SK-N-SH (cell line): ENCODE measurements at regions not wholly inside any gene's neighbourhood (a gene's known extent, or its start where the extent isn't known, plus 50 kb on each side); places are given as distances from the start of the nearest gene placed in this dataset.

Experiments
- CTCF ChIA-PET: fragments of 300-600, 350-600 bp; formaldehyde crosslinking; extraction: SDS; loops from one replicate; lab custom pipeline; 2021; lab: Yijun Ruan, JAX
- POLR2A ChIA-PET: fragments of 350-600 bp; sonication (Branson Sonifier 250); formaldehyde crosslinking; extraction: SDS; loops from one replicate; lab custom pipeline; 2020; ENCODE audit warnings: antibody characterized with exemption, inconsistent platforms; lab: Yijun Ruan, JAX
- DNase-seq: peaks from one replicate; pipeline ENCODE4 v3.0.0; 2012
- H2AFZ ChIP-seq: fragments of 200-600 bp; sonication (generic); 2 replicates; pipeline ENCODE4 v1.8.1; 2016; ENCODE audit warnings: antibody characterized with exemption, mild to moderate bottlenecking, low read depth
- H3F3A ChIP-seq: fragments of 200-600 bp; sonication (generic); replicated peaks from 2 replicates; pipeline ENCODE3; 2016; ENCODE audit warnings: antibody characterized with exemption, mild to moderate bottlenecking; ENCODE audit not compliant: insufficient read depth
- H3K27ac ChIP-seq, 2 experiments: fragments of 200-500 bp in 1 of 2; fragments of 200-600 bp in 1 of 2; sonication (Bioruptor generic) in 1 of 2; sonication (generic), shearing (Covaris generic) in 1 of 2; 2 replicates each; pipeline versions ENCODE4 v1.5.1 to v1.6.1; 2014 to 2016; ENCODE audit warnings: low read depth in 2 of 2, inconsistent platforms in 1 of 2, low read length in 1 of 2, mild to moderate bottlenecking in 1 of 2, mixed read lengths in 1 of 2
- H3K27me3 ChIP-seq: fragments of 200-600 bp; sonication (generic), shearing (Covaris generic); 2 replicates; pipeline ENCODE4 v1.6.1; 2016; ENCODE audit warnings: mixed run types; ENCODE audit not compliant: insufficient read depth
- H3K36me3 ChIP-seq, 2 experiments: fragments of 200-500 bp in 1 of 2; fragments of 200-600 bp in 1 of 2; sonication (Bioruptor generic) in 1 of 2; sonication (generic) in 1 of 2; replicated peaks in 1 of 2; 2 replicates each; pipeline versions ENCODE3 to v1.5.1; 2014 to 2016; ENCODE audit warnings: low read length in 1 of 2, mild to moderate bottlenecking in 1 of 2; ENCODE audit not compliant: insufficient read depth in 2 of 2, control insufficient read depth in 1 of 2
- H3K4me1 ChIP-seq, 2 experiments: fragments of 200-500 bp in 1 of 2; fragments of 200-600 bp in 1 of 2; sonication (Bioruptor generic) in 1 of 2; sonication (generic), shearing (Covaris generic) in 1 of 2; 2 replicates each; pipeline versions ENCODE4 v1.5.1 to v1.6.1; 2014 to 2016; ENCODE audit warnings: low read depth in 1 of 2, low read length in 1 of 2, mixed run types in 1 of 2; ENCODE audit not compliant: insufficient read depth in 2 of 2, control insufficient read depth in 1 of 2
- H3K4me2 ChIP-seq: fragments of 200-600 bp; sonication (generic), shearing (Covaris generic); 2 replicates; pipeline ENCODE4 v1.6.1; 2017; ENCODE audit warnings: mixed run types
- H3K4me3 ChIP-seq, 2 experiments: fragments of 200-500 bp in 1 of 2; fragments of 200-600 bp in 1 of 2; sonication (Bioruptor generic) in 1 of 2; sonication (generic), shearing (Covaris generic) in 1 of 2; 2 replicates each; pipeline versions ENCODE4 v1.5.1 to v1.8.1; 2014 to 2016; ENCODE audit warnings: low read depth in 2 of 2, inconsistent platforms in 1 of 2, low read length in 1 of 2, mild to moderate bottlenecking in 1 of 2, mixed read lengths in 1 of 2, moderate library complexity in 1 of 2
- H3K79me2 ChIP-seq: fragments of 200-600 bp; sonication (generic); 2 replicates; pipeline ENCODE4 v1.8.1; 2017; ENCODE audit warnings: mild to moderate bottlenecking; ENCODE audit not compliant: insufficient read depth
- H3K9ac ChIP-seq: fragments of 200-600 bp; sonication (generic); 2 replicates; pipeline ENCODE4 v1.6.1; 2017; ENCODE audit warnings: mixed run types
- H3K9me2 ChIP-seq: fragments of 200-600 bp; sonication (generic); 2 replicates; pipeline ENCODE4 v1.6.1; 2017; ENCODE audit warnings: mixed run types
- H3K9me3 ChIP-seq: fragments of 200-600 bp; sonication (generic); 2 replicates; pipeline ENCODE4 v1.6.1; 2017; ENCODE audit warnings: mixed run types, mild to moderate bottlenecking, moderate library complexity
- H4K20me1 ChIP-seq: fragments of 200-600 bp; sonication (generic); 2 replicates; pipeline ENCODE4 v1.6.1; 2017; ENCODE audit warnings: mild to moderate bottlenecking, mixed run types; ENCODE audit not compliant: insufficient read depth
- ELF1 ChIP-seq: IDR thresholded peaks from 2 replicates; pipeline ENCODE4 v1.4.0; 2012
- EP300 ChIP-seq, 2 experiments: IDR thresholded peaks; 2 replicates each; pipeline versions ENCODE4 v1.4.0 to v1.6.1; 2012; ENCODE audit warnings: borderline replicate concordance in 1 of 2, low read depth in 1 of 2, low read length in 1 of 2
- EZH2phosphoT487 ChIP-seq: fragments of 200-600 bp; sonication (generic); IDR thresholded peaks from 2 replicates; pipeline ENCODE4 v1.6.1; 2017; ENCODE audit warnings: low read depth, mixed run types, mild to moderate bottlenecking, antibody characterized with exemption, moderate library complexity, borderline replicate concordance
- FOSL2 ChIP-seq: IDR thresholded peaks from 2 replicates; pipeline ENCODE4 v1.4.0; 2012; ENCODE audit warnings: low read depth, mild to moderate bottlenecking, moderate library complexity, borderline replicate concordance
- FOXJ3 ChIP-seq: sonication (generic); formaldehyde crosslinking; IDR thresholded peaks from 2 replicates; pipeline ENCODE4 v1.5.1; 2020; ENCODE audit warnings: mild to moderate bottlenecking, missing genetic modification reagents
- FOXM1 ChIP-seq: IDR thresholded peaks from 2 replicates; pipeline ENCODE4 v1.4.0; 2012; ENCODE audit warnings: low read depth, mild to moderate bottlenecking
- GABPA ChIP-seq: IDR thresholded peaks from 2 replicates; pipeline ENCODE4 v1.4.0; 2012; ENCODE audit warnings: low read depth, mild to moderate bottlenecking
- JUND ChIP-seq: IDR thresholded peaks from 2 replicates; pipeline ENCODE4 v1.4.0; 2012
- MAX ChIP-seq: IDR thresholded peaks from 2 replicates; pipeline ENCODE4 v1.4.0; 2012; ENCODE audit warnings: low read depth
- MEF2A ChIP-seq: IDR thresholded peaks from 2 replicates; pipeline ENCODE4 v1.4.0; 2012; ENCODE audit warnings: low read depth, borderline replicate concordance
- MXI1 ChIP-seq: IDR thresholded peaks from 2 replicates; pipeline ENCODE4 v1.6.1; 2012; ENCODE audit warnings: mild to moderate bottlenecking, low read depth, low read length, improper control_type of control experiment
- RAD21 ChIP-seq: IDR thresholded peaks from 2 replicates; pipeline ENCODE4 v1.6.1; 2012; ENCODE audit warnings: mild to moderate bottlenecking, low read length
- RXRA ChIP-seq: IDR thresholded peaks from 2 replicates; pipeline ENCODE4 v1.4.0; 2012; ENCODE audit warnings: low read depth, mild to moderate bottlenecking, borderline replicate concordance
- SIN3A ChIP-seq: IDR thresholded peaks from 2 replicates; pipeline ENCODE4 v1.6.1; 2012; ENCODE audit warnings: low read depth, mild to moderate bottlenecking, low read length, moderate library complexity, borderline replicate concordance
- TAF1 ChIP-seq: IDR thresholded peaks from 2 replicates; pipeline ENCODE4 v1.6.1; 2012; ENCODE audit warnings: low read depth, mild to moderate bottlenecking, low read length, moderate library complexity, borderline replicate concordance
- TCF12 ChIP-seq: IDR thresholded peaks from 2 replicates; pipeline ENCODE4 v1.4.0; 2012
- YY1 ChIP-seq: IDR thresholded peaks from 2 replicates; pipeline ENCODE4 v1.4.0; 2012; ENCODE audit warnings: low read depth, mild to moderate bottlenecking
- WGBS: methylation state at CpG from one replicate; pipeline ENCODE4 v1.1.6; 2017; ENCODE audit warnings: low lambda C conversion rate; 5-methylcytosine and 5-hydroxymethylcytosine counted together
- TF ChIP-seq, protein P1 (sequence below): fragments of 200-600 bp; sonication (generic); IDR thresholded peaks from 2 replicates; pipeline ENCODE4 v1.6.1; 2017; ENCODE audit warnings: antibody characterized with exemption, mild to moderate bottlenecking, moderate library complexity

GRCh38 chrX:124641737-124642491 lies 295.6 kb downstream of the SH2D1A start:
- 28% methylated on average over 5 of the region's 5 CpGs for WGBS
- H3K79me2 ChIP-seq, result no peaks in the 10 kb centered on the region
- TF ChIP-seq TAF1 (no peak), TCF12 (no peak), GABPA (no peak), MAX (no peak), MEF2A (no peak), RAD21 (no peak), FOXM1 (no peak), MXI1 (no peak), EP300 (IDR thresholded peaks at IDR 0.05; ENCODE audit: borderline replicate concordance in 1 of 2, low read depth in 1 of 2, low read length in 1 of 2) (no peak), RXRA (no peak), FOSL2 (no peak), ELF1 (no peak), EZH2phosphoT487 (no peak), YY1 (no peak), FOXJ3 (CRISPR knock-in tag) (no peak), SIN3A (no peak)
- TF ChIP-seq, protein P1, sequence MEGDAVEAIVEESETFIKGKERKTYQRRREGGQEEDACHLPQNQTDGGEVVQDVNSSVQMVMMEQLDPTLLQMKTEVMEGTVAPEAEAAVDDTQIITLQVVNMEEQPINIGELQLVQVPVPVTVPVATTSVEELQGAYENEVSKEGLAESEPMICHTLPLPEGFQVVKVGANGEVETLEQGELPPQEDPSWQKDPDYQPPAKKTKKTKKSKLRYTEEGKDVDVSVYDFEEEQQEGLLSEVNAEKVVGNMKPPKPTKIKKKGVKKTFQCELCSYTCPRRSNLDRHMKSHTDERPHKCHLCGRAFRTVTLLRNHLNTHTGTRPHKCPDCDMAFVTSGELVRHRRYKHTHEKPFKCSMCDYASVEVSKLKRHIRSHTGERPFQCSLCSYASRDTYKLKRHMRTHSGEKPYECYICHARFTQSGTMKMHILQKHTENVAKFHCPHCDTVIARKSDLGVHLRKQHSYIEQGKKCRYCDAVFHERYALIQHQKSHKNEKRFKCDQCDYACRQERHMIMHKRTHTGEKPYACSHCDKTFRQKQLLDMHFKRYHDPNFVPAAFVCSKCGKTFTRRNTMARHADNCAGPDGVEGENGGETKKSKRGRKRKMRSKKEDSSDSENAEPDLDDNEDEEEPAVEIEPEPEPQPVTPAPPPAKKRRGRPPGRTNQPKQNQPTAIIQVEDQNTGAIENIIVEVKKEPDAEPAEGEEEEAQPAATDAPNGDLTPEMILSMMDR, result no peak

GRCh38 chrX:124646403-124646802 lies 300.0 kb downstream of the SH2D1A start:
- Histone ChIP-seq H3F3A (no peaks in the 10 kb centered on the region), H3K9ac (no peak overlapping the region), H3K36me3 (no peaks in the 10 kb centered on the region), H3K4me3 (no peak overlapping the region), H3K4me1 (no peaks in the 10 kb centered on the region), H4K20me1 (no peaks in the 10 kb centered on the region), H3K9me3 (no peaks in the 10 kb centered on the region), H3K79me2 (no peaks in the 10 kb centered on the region), H3K27me3 (no peaks in the 10 kb centered on the region), H3K27ac (no peak overlapping the region), H3K4me2 (no peak overlapping the region), H3K9me2 (no peaks in the 10 kb centered on the region), H2AFZ (no peak overlapping the region)
- ChIA-PET POLR2A (no interaction called here), CTCF (no interaction called here)
- TF ChIP-seq MXI1, result no peak
- no peak for TF ChIP-seq TCF12
- TF ChIP-seq JUND, result no peak
- no peak for DNase-seq
- WGBS, result 19% methylated on average over 1 of the region's 1 CpG

More at GRCh38 chrX:124641737-124642491, 295.6 kb downstream of the SH2D1A start:
- H3K4me3 ChIP-seq, result no peak overlapping the region
- no peak overlapping the region for H2AFZ ChIP-seq
- no peaks in the 10 kb centered on the region for H4K20me1 ChIP-seq
- no peaks in the 10 kb centered on the region for H3F3A ChIP-seq
- H3K36me3 ChIP-seq, result no peaks in the 10 kb centered on the region
- H3K9me2 ChIP-seq, result no peaks in the 10 kb centered on the region
- no peaks in the 10 kb centered on the region for H3K27me3 ChIP-seq
- no peak overlapping the region for H3K27ac ChIP-seq
- H3K4me1 ChIP-seq, result no peaks in the 10 kb centered on the region
- H3K4me2 ChIP-seq, result no peak overlapping the region
- ChIA-PET CTCF (no interaction called here), POLR2A (no interaction called here)
- H3K9me3 ChIP-seq, result no peaks in the 10 kb centered on the region
- no peak for DNase-seq
- H3K9ac ChIP-seq, result no peak overlapping the region
